ENCODE measurements at regions not wholly inside any gene's neighbourhood (a gene's known extent, or its start where the extent isn't known, plus 50 kb on each side); places are given as distances from the start of the nearest gene placed in this dataset.
A peak's percentile ranks its signal among the peaks of the same experiment; 100 is the strongest.

GRCh38 chr14:22513066-22513812 lies 75.8 kb downstream of the DAD1 start:
- no peak for DNase-seq

GRCh38 chr14:22512106-22512814 lies 76.8 kb downstream of the DAD1 start:
- no peak for DNase-seq

- DNase-seq: no peak
These were observed 78.4 kb downstream of the DAD1 start for GRCh38 chr14:22510527-22511110.

DNA sequence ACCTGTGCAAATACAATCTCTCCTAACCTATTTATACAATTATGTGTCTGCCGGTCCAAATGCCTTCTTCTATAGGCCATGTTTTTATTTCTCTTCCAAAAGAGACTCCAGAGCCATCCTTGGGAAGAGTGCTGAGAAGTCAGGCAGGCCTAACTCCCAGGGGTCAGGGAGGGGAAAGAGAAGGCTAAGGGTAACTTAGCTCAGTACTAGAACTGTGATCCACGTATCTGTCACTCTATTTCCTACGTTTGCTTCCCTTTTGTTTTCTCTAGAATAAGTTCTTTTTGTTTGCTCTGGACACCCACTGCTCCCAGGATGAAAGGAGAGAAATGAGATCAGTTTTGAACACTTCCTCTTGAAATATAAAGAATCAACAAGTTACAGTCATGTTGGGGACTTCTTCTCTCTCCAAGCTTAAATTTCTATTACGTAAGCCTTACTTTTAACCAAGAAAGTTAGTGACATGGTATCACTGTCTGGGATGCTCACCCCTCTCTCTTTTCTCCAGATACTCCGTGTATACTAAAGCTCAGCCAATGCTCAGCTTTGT lies 79.2 kb downstream of the DAD1 start:
- no peak for DNase-seq

DNA sequence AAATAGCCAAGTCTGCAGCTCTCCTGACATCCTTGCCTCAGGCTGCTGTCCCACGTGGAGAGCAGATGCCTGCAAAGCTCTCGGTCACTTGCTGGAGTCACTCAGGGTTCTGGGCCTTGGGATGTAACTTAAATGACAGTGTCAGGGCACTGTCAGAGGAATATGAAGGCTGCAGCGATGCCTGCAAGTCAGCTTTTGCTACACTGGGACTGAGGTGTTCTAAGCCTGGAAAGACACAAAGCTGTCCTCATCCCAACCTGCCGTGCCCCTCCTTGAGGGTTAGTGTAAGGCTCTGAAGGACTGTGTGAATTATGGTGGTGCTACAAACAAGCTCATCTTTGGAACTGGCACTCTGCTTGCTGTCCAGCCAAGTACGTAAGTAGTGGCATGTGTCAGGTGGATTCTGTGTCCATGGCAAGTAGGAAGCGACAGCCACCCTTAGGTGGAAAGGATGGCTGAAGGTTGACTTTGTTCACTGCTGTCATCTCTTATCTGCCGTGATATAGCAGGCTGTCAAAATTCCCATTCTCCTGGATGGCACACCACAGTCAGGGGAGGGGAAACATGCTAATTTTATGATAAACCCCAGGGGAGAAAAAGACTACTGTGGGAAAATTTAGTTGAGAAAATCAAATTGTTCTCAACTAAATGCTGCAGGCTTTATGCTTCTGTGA lies 79.9 kb downstream of the DAD1 start:
- DNase-seq: no peak

- DNase-seq: no peak
These were observed 80.4 kb downstream of the DAD1 start for GRCh38 chr14:22508662-22509035.

DNA sequence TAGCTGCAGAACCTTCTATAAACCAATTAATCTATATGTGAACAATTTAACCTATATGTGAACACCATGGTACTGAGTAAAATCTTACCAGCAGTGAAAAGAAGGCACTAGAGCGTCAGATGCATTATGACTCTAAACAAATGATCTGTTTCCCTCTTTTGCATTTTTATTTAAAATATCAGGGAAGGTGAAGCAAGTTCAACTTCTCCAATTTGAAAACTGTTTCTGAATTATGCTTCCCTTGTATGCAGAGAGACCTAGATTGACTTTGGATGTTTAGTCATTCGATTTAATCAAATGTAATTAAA lies 80.9 kb downstream of the DAD1 start:
- no peak for DNase-seq

GRCh38 chr14:22506778-22507351 lies 82.2 kb downstream of the DAD1 start:
- no peak for DNase-seq

- DNase-seq: no peak
These were observed 82.7 kb downstream of the DAD1 start for GRCh38 chr14:22506378-22506710.

DNA sequence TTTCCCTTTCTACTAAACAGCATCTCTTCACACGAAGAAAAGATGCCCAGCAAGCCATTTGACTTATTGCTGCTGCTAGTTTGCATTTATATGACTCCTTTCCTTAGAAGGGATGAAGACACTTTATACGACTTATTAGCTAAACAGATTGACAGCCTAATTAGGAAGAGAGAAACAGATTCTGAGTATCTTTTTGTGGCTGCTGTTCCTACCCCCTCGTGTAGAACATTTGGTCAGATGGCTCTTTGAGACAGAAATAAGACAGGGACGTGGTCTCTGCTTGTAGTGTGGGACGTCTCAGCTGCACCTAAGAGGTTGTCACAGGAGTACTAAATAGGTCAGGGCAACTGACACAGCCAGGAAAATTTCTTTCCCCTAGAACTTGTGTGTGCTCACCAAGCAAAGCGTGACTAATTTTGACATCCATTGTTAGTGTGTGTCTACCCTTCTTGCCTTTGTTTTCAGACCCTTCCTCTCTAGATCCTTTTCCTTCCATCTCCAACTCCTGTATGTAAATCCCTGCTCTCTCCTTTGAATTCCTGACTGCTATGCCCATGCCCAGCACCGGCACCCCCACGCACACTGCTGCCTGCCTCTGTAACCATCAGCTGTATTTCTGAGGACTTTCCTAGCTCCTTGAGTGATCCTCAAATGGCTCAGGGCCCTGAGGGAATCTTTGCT lies 83.2 kb downstream of the DAD1 start:
- no peak for DNase-seq

GRCh38 chr14:22505309-22505696 lies 83.7 kb downstream of the DAD1 start:
- no peak for DNase-seq

DNA sequence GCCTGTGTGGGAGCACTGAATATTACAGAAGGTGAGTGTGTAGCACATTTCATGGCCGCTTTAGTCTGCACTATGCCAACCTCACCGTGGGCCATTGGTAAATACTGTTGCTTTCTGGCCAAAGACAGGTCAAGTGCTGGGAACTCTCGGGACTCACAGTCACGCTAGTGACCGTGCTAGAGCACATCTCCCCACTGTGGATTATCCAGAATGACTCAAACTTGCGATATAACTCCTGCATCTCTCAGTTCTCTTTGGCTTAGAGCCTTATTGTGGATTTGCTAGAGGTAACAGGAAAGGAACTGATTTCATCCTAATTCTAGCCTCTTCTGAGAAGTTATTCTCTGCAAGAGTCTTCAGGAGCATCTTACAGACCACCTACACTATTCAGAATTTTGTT lies 86.5 kb downstream of the DAD1 start:
- no peak for DNase-seq

- no peak for DNase-seq
These were observed 87.0 kb downstream of the DAD1 start for GRCh38 chr14:22502007-22502406.

DNA sequence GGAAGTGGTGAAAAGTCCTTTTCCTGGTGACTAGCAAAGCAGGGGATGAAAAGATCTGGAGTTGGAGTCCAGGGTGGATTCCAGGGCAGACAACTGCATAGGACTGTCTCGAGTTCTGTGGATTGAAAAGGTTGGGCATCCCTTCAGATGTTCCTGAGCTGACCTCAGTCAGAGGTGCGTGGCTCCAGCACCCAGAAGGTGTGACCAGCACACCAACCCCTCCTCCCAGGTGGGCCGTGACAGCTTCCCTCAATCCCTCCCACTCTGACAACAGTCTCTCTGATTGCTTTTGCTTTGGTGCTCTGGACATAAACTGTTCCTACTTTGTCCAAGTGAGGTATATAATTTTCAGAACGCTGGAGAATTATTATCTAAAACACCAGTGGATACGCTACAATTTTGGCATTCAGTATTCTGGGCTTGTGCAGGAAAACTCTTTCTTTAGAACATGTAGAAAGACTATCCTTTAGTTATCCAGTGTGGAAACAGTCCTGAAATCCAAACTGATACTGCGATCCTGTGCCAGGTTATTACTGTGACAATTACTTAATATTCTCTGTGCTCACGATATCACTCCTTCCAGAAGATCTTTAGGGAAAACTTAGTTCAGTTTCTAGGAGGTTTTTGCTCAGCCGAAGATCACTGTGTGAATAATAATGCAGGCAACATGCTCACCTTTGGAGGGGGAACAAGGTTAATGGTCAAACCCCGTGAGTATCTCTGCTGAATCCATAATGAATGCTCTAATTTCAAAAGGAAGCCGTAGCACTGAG lies 87.9 kb downstream of the DAD1 start:
- no peak for DNase-seq

- DNase-seq: no peak
These were observed 88.5 kb downstream of the DAD1 start for GRCh38 chr14:22500525-22500924.

DNA sequence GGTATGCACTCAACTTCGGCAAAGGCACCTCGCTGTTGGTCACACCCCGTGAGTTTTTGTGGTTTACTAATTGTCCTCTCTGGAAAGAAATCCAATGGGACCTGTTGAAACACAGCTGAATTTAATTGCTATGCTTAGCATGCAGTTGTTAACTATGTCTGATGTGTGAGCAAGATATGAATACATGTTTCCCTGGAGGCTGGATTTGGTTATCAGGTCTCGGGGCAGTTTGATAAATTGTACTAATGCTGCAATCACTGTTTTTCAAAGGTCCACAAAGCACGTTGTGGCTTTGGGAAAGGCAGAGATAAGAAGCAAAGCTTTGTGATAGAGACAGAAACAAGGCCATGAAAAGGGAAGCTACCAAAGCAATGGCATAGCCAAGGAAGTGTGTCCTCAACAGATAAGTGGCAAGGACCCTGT lies 91.3 kb downstream of the DAD1 start:
- DNase-seq: peak; percentile 71

DNA sequence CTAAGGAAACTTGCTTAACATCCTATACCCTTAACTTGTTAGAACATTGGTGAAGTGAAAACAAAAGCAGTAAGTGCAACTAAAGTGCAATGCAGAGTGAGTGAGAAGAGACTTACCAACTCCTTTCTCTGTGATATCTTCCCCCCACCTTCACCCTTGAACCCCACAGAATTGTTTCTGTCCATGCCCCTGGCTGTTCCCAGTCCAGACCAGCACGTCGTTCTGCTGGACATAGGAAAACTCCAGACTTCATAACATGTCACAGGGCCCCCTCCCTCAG lies 91.9 kb downstream of the DAD1 start:
- DNase-seq: no peak

- DNase-seq: no peak
These were observed 94.4 kb downstream of the DAD1 start for GRCh38 chr14:22494486-22495135.

DNA sequence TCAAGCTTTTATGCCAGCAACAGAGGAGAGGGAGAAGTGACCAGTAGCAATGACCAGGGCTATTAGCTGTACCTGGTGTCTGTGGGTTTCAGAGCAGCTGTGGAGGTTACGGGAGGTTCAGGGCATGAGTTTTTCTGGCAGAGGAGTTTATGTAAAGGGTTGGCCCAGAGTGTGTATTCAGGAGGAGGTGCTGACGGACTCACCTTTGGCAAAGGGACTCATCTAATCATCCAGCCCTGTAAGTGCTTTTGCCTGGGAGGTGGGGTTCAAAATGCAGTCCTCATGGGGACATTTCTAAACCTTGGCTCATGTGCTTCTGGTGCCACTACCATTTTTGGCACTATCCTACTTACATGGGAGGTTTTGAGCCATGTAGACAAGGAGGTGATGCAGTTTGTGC lies 95.3 kb downstream of the DAD1 start:
- no peak for DNase-seq

GRCh38 chr14:22492622-22493542 lies 96.1 kb downstream of the DAD1 start:
- no peak for DNase-seq

Measured in hematopoietic multipotent progenitor cell treated with erythropoietin and hydrocortisone succinate and interleukin-3 and kit ligand, for 8 days (in vitro differentiated cells).